KOPT-K1 (cell line): ENCODE measurements at regions not wholly inside any gene's neighbourhood (a gene's known extent, or its start where the extent isn't known, plus 50 kb on each side); places are given as distances from the start of the nearest gene placed in this dataset.
"Not testable (repeated sequence)": the region's sequence is repeated elsewhere in the genome, so short reads cannot be mapped to it uniquely, and the experiment has no call there.

ENCODE experiments used
- H3K27ac ChIP-seq: fragments of 200-600 bp; sonication (generic); 2 replicates; pipeline ENCODE4 v1.5.1; 2016; ENCODE audit warnings: antibody characterized with exemption, mild to moderate bottlenecking, low read depth, low read length; ENCODE audit not compliant: poor library complexity, severe bottlenecking
- H3K36me3 ChIP-seq: fragments of 200-600 bp; sonication (generic); 2 replicates; pipeline ENCODE4 v1.5.1; 2017; ENCODE audit warnings: antibody characterized with exemption, mild to moderate bottlenecking, low read length, moderate library complexity; ENCODE audit not compliant: insufficient read depth
- H3K9me3 ChIP-seq: fragments of 200-600 bp; sonication (generic); 2 replicates; pipeline ENCODE4 v1.5.1; 2017; ENCODE audit warnings: antibody characterized with exemption, low read length, mild to moderate bottlenecking; ENCODE audit not compliant: insufficient read depth, poor library complexity, severe bottlenecking

DNA sequence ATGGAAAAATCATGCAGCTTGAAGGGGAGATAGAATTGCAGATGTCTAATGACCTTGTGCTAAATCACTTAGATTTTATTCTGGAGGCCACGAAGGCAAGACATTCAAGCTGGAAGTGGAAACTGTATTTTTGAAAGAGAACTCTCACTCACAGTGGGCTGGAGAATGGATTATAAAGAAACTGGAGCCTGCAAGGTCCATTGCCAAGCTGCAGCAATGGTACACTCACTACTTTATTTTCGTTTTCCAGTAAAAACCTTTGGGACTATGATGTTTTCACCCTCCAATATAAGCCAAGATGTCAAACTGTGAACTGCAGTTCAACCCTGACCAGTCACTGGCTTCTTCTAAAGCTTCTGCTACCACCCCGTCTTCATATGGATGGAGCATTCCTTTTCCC lies 62.0 kb downstream of the SKIDA1 start:
- Histone ChIP-seq H3K27ac (no peak overlapping the region), H3K36me3 (no peaks in the 10 kb centered on the region), H3K9me3 (no peaks in the 10 kb centered on the region)

DNA sequence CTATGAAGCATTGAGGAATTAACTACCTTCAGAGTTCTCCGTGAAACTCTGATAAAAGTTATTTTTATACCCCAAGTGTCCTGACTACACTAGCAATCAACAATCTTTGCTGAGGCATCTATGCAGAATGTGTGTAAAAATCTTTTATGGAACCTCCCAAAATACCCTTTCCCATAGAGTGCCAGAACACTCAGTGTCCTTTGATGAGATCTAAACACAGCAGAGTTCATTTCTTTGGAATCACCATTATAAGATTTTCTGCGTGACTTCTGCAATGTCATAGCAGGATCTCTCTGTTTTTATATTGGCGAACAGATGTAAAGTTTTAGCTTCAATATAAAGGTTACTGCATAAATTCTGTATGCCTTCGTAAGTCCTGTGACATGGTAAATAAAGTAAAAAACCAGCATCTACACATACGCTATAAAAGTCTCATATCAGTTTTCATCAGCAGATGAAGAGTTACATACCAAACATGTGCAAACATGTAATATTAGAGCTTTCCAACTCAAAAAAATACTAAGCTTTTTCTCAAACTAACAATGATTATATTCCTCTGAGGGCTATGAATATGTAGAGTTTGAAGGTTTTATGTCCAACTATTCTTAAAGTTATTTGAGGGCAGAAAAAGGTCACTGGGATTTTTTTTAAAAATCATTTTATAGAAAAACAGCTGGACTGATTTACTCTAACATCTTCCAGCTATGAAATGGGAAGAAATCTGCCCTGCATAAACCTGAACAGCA lies 67.2 kb downstream of the SKIDA1 start:
- no peak overlapping the region for H3K27ac ChIP-seq
- no peaks in the 10 kb centered on the region for H3K9me3 ChIP-seq
- H3K36me3 ChIP-seq, result no peaks in the 10 kb centered on the region

DNA sequence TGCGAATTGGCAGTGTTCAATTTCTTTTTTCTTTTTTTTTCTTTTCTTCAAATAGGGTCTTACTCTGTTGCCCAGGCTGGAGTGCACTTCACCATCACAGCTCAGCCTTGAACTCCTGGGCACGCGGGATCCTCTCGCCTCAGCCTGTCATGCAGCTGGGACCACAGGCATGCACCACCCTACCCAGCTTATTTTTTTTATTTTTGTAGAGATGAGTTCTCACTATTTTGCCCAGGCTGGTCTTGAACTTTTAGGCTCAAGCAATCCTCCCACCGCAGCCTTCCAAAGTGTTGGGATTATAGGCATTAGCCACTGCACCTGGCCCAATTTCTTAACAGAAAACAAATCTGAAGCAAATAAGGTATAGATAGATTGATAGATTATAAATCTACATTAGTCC lies 69.3 kb downstream of the SKIDA1 start:
- Histone ChIP-seq H3K9me3 (no peaks in the 10 kb centered on the region), H3K27ac (no peak overlapping the region), H3K36me3 (no peaks in the 10 kb centered on the region)

DNA sequence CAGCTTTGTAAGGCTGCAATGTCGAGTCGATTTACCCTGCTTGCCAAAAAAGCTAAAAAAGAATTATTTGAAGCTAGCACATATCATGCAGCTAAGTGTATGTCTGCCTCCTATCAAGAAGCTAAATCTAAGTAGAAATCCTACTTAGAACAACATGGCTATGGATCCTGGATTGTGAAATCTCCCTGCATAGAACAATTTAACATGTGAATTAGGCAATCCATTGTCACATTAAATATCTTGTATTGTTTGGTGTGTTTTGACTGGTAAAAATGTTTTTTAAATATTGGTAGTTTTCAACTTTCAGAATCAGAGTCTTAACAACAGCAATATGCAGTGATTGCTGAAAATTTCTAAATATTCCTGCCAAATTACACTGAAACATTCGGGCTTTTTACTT lies 73.3 kb downstream of the SKIDA1 start:
- Histone ChIP-seq H3K36me3 (no peaks in the 10 kb centered on the region), H3K27ac (no peak overlapping the region)

DNA sequence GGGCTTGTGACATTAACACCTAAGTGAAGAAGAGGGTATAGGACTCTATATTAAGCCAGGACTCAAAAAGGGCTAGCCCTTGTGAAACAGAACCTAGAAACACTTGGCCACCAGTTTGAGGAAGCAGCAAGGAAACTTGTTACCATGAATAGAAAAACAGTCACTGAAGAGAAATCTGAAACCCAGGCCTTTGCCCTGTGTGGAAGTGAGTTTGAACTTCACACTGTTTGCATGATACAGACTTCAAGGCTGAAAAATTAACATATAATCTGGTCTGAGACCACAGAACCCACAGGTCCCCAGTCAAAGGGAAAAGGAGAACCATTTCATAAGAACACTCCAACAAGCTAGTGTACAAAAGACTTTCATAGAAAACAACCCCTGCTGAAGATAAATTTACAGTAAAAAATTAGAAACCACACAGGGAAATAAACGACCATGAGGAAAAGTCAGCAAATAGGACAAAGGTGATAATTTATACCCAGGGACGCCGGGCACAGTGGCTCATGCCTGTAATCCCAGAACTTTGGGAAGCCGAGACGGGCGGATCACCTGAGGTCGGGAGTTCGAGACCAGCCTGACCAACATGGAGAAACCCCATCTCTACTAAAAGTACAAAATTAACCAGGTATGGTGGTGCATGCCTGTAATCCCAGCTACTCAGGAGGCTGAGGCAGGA lies 76.1 kb downstream of the SKIDA1 start:
- no peaks in the 10 kb centered on the region for H3K9me3 ChIP-seq
- H3K27ac ChIP-seq, result no peak overlapping the region
- no peaks in the 10 kb centered on the region for H3K36me3 ChIP-seq

More for the DNA sequence above, 73.3 kb downstream of the SKIDA1 start:
- no peaks in the 10 kb centered on the region for H3K9me3 ChIP-seq

DNA sequence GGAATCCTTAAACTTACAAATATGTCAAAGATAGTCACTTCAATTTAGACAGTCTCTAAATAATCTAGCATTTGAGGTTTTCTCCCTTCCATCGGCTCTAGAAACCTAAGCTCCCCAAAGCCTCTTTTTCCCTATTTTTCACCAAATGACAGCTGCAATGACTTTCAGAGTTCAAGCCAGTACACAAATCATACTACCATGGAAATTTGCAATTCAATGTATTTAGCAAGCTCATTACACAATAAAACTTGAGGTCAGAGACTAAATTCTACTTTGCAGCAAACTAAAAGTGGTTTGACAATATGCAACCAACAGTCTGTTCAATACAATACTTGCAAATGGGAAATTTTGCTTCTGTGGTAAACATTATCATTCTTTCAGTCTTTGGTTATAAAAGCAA lies 80.3 kb downstream of the SKIDA1 start:
- H3K9me3 ChIP-seq, result no peaks in the 10 kb centered on the region
- no peak overlapping the region for H3K27ac ChIP-seq
- no peaks in the 10 kb centered on the region for H3K36me3 ChIP-seq

DNA sequence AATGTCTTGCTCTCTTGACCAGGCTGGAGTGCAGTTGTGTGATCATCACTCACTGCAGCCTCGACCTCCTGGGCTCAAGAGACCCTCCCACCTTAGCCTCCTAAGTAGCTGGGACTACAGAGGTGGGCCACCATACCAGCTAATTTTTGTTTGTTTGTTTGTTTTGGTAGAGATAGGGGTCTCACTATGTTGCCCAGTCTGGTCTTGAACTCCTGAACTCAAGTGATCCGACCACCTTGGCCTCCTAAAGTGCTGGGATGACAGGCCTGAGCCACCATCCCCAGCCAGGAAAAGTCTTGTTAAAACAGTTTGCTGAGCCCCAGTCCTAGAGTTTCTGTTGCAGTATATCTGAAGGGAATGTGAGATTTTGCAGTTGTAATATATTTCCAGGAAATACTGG lies 83.9 kb downstream of the SKIDA1 start:
- Histone ChIP-seq H3K27ac (no peak overlapping the region), H3K36me3 (no peaks in the 10 kb centered on the region), H3K9me3 (no peaks in the 10 kb centered on the region)

DNA sequence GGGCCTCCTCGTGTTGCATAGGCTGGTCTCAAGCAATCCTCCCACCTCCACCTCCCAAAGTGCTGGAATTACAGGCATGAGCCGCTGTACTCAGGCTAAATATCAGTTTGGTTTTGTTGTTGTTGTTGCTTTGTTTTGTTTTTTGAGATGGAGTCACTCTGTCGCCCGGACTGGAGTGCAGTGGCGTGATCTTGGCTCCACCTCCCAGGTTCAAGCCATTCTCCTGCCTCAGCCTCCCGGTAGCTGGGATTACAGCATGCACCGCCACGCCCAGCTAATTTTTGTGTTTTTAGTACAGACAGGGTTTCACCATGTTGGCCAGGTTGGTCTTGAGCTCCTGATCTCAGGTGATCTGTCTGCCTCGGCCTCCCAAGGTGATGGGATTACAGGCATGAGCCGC lies 86.6 kb downstream of the SKIDA1 start:
- not testable (repeated sequence) for H3K9me3 ChIP-seq, H3K27ac ChIP-seq, H3K36me3 ChIP-seq

DNA sequence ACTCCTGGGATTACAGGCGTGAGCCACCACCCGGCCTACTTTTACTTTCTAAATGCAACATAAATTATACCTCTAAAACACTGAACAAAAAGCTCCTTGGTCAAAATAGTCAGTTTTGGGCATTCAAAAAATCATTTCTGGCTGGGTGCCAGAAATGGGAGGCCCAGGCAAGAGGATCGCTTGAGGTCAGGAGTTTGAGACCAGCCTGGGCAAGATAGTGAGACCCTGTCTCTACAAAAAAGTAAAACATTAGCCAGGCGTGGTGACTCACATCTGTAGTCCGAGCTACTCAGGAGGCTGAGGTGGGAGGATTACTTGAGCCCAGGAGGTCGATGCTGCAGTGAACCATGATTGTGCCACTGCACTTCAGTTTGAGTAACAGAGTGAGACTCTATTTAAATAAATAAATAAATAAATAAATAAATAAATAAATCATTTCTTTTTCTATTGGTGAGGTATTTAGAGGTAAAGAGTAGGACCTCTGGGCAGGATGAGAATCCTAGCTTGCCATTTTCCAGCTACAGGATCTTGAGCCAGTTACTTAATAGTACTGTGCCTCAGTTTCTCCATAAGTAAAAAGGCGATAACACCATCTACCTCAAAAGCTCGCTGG lies 87.6 kb downstream of the SKIDA1 start:
- Histone ChIP-seq H3K27ac (no peak overlapping the region), H3K9me3 (no peaks in the 10 kb centered on the region), H3K36me3 (no peaks in the 10 kb centered on the region)

DNA sequence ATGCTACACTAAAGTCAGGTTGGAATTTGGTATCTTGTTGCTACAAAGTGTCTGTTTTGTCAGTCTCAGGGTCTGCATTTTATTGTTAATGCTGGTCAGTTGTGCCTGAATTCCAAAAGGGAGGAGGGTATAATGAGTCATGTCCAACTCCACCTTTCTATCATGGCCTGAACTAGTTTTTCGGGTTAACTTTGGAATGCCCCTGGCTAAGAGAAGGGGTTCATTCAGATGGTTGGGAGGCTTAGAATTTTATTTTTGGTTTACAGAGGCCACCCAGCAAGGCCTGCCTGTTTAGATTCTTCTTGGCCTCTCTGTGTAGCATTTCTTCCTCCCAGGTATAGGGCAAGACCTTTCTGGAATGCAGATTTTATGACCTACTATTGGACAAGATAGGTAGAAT lies 93.2 kb downstream of the SKIDA1 start:
- peaks cover 4% of the 10 kb centered on the region for H3K9me3 ChIP-seq
- H3K36me3 ChIP-seq, result no peaks in the 10 kb centered on the region
- no peak overlapping the region for H3K27ac ChIP-seq

DNA sequence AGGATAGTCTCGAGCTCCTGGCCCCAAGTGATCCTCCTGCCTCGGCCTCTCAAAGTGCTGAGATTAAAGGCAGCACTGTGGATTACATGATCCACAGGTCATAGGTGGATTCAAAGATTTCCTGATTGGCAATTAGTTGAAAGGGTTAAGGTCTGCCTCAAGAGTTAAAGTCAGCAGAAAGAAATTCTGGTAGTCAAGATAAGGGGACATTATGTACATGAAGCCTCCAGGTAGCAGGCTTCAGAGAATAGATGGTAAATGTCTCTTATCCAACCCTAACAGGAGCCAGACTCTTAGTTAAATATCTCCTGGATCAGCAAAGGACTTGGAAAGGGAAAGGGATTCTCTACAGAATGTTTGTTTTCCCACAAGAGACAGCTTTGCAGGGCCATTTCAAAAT lies 93.7 kb downstream of the SKIDA1 start:
- Histone ChIP-seq H3K9me3 (peaks cover 9% of the 10 kb centered on the region), H3K27ac (no peak overlapping the region), H3K36me3 (no peaks in the 10 kb centered on the region)

DNA sequence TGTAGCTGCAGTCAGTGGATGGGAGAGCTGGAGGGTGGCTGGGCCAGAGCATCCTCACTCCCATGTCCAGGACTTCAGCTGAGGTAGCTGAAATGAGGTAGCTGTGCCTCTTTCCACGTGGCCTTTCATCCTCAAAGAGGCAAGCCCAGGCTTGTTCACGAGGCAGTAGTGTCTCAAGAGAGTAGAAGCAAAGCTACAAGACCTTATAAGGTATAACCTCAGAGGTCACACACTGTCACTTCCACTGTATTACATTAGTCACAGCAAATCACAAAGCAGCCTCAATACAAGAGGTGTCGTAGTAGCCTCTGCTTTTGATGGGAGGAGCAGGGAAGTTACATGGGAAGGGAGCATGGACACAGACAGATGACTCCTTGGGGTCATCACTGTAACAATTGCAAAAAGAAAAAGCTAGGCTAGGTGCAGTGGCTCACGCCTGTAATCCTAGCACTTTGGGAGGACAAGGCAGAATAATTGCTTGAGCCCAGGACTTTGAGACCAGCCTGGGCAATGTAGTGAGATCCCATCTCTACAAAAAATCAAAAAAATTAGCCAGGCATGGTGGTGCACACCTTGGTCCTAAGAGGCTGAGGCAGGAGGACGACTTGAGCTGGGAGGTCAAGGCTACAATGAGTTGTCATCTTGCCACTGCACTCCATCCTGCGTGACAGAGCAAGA lies 97.5 kb downstream of the SKIDA1 start:
- no peak overlapping the region for H3K27ac ChIP-seq
- H3K9me3 ChIP-seq, result peaks cover 9% of the 10 kb centered on the region
- H3K36me3 ChIP-seq, result no peaks in the 10 kb centered on the region

DNA sequence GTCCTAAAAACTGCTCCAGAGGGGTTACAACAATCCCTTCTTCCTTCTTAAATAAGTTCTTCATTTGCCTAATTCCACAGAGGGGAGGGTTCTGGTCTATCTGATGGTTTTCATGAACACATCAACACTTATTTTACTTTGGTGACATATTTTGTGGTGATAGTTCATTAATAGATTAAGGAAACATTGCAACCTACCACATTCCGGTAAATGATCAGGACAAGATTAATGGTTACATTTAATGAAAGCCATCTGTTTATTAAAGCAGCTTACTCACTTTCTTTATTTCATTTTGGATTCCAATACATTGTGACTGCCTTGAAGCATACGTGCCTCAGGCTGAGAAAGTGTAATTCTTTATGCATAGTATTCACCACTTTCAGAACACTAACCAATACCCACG lies 101.0 kb downstream of the SKIDA1 start:
- H3K27ac ChIP-seq, result no peak overlapping the region
- H3K9me3 ChIP-seq, result peaks cover 9% of the 10 kb centered on the region

DNA sequence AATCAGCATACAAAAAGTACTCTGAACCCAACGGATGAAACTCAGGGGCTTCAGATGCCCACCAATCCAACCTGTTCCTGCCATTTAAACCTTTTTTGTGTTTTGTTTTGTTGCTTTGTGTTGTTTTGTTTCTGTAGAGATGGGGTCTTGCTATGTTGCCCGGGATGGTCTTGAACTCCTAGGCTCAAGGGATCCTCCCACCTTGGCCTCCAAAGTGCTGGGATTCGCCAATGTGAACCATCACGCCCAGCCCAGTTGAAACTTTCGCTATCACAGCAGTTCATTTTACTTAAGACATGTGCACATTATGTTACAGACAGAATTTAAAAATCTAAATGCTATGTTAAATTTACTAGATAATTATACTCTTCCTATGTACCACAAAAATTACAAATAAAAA lies 101.6 kb downstream of the SKIDA1 start:
- no peak overlapping the region for H3K27ac ChIP-seq

More for the DNA sequence above, 101.0 kb downstream of the SKIDA1 start:
- no peaks in the 10 kb centered on the region for H3K36me3 ChIP-seq

DNA sequence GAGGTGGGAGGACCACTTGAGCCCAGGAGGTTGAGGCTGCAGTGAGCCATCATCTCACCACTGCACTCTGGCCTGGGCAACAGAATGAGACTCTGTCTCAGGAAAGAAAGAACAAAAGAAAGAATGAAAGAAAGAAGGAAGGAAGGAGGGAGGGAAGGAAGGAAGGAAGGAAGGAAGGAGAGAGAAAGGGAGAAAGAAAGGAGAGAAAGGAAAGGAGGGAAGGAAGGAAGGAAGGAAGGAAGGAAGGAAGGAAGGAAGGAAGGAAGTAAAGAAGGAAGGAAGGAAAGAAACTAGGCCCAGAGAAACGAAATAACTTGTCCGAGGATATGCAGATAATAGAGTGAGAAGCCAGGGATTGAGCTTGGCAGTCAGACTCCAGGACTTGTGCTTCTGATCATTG lies 102.1 kb downstream of the SKIDA1 start:
- H3K9me3 ChIP-seq, result peaks cover 9% of the 10 kb centered on the region
- H3K36me3 ChIP-seq, result no peaks in the 10 kb centered on the region
- no peak overlapping the region for H3K27ac ChIP-seq

More for the DNA sequence above, 101.6 kb downstream of the SKIDA1 start:
- H3K36me3 ChIP-seq, result no peaks in the 10 kb centered on the region
- H3K9me3 ChIP-seq, result peaks cover 9% of the 10 kb centered on the region
